ENCODE measurements at regions not wholly inside any gene's neighbourhood (a gene's known extent, or its start where the extent isn't known, plus 50 kb on each side); places are given as distances from the start of the nearest gene placed in this dataset.

DNA sequence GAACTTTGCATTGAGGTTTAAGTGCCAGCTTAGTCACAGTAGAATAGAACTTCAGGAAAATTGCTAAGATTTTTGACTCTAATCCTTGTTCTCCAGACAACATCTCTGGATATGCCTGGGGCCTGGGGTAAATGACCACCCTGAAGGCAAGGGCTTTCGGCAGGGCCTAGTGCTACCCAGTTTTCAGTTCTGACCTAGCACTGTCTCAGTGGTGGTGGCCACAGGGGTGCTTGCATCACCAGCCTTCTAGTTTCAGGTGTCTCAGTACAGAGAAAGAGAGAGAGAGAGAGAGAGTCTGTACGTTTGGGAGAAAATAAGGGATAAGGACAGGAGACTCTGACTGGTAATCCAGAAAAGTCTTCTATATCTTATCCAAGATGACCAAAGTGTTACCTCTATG lies 890.5 kb downstream of the JRKL start:
- TF ChIP-seq, protein P1, sequence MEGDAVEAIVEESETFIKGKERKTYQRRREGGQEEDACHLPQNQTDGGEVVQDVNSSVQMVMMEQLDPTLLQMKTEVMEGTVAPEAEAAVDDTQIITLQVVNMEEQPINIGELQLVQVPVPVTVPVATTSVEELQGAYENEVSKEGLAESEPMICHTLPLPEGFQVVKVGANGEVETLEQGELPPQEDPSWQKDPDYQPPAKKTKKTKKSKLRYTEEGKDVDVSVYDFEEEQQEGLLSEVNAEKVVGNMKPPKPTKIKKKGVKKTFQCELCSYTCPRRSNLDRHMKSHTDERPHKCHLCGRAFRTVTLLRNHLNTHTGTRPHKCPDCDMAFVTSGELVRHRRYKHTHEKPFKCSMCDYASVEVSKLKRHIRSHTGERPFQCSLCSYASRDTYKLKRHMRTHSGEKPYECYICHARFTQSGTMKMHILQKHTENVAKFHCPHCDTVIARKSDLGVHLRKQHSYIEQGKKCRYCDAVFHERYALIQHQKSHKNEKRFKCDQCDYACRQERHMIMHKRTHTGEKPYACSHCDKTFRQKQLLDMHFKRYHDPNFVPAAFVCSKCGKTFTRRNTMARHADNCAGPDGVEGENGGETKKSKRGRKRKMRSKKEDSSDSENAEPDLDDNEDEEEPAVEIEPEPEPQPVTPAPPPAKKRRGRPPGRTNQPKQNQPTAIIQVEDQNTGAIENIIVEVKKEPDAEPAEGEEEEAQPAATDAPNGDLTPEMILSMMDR (conservative IDR thresholded peaks at IDR 0.05; ENCODE audit: low read depth, low read length), result no peak
- no peak for TF ChIP-seq FOS (IDR thresholded peaks at IDR 0.05; ENCODE audit: low read depth, low read length)
- TF ChIP-seq MXI1 (IDR thresholded peaks at IDR 0.05; ENCODE audit: borderline replicate concordance, low read depth, low read length), result no peak
- TF ChIP-seq, protein P2, sequence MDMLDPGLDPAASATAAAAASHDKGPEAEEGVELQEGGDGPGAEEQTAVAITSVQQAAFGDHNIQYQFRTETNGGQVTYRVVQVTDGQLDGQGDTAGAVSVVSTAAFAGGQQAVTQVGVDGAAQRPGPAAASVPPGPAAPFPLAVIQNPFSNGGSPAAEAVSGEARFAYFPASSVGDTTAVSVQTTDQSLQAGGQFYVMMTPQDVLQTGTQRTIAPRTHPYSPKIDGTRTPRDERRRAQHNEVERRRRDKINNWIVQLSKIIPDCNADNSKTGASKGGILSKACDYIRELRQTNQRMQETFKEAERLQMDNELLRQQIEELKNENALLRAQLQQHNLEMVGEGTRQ (IDR thresholded peaks at IDR 0.05; ENCODE audit: low read depth, low read length), result no peak
- TF ChIP-seq CHD1 (IDR thresholded peaks at IDR 0.05; ENCODE audit: low read depth, low read length), result no peak
- TF ChIP-seq BHLHE40 (IDR thresholded peaks at IDR 0.05; ENCODE audit: low read depth, low read length), result no peak
- TF ChIP-seq RFX5 (IDR thresholded peaks at IDR 0.05; ENCODE audit: low read depth, low read length), result no peak
- no peak overlapping the region for H3K27ac ChIP-seq (ENCODE audit: insufficient read depth, low read length)
- H4K91ac ChIP-seq (ENCODE audit: insufficient read depth, low read depth, low read length), result no peak overlapping the region
- BruUV-seq (replicated peaks), result no TSS peak
- H2BK120ac ChIP-seq (ENCODE audit: low read depth, low read length), result no peak overlapping the region
- dilution Hi-C loops (cut with HindIII; ENCODE audit: low sequenced_read_pairs, unreplicated experiment) (no loop called here), in situ Hi-C loops (cut with MboI; ENCODE audit: low sequenced_read_pairs) (no loop called here), intact Hi-C loops (cut with micrococcal nuclease) (no loop called here)
- no peaks in the 10 kb centered on the region for H3K9me1 ChIP-seq (ENCODE audit: insufficient read depth, low read length)
- no peak overlapping the region for H2BK5ac ChIP-seq (ENCODE audit: low read depth, low read length, poor library complexity, severe bottlenecking)
- H3K23ac ChIP-seq (ENCODE audit: low read depth, low read length), result no peak overlapping the region
- ChIA-PET CTCF (no interaction called here), POLR2A (ENCODE audit: unreplicated experiment) (no interaction called here)
- H3K56ac ChIP-seq (ENCODE audit: extremely low read depth, insufficient read depth, low read length), result no peak overlapping the region
- H3K4me3 ChIP-seq (ENCODE audit: insufficient read depth, low read depth, low read length), result no peak overlapping the region
- no peak overlapping the region for H3K4ac ChIP-seq (ENCODE audit: low read depth, low read length)
- H3K18ac ChIP-seq (ENCODE audit: low read depth, low read length), result no peak overlapping the region
- H4K5ac ChIP-seq (ENCODE audit: low read depth, low read length), result no peak overlapping the region
- H2BK15ac ChIP-seq (ENCODE audit: low read depth, low read length), result no peak overlapping the region
- DNase-seq (no peak), ATAC-seq (ENCODE audit: low read depth) (no peak)
- no peak overlapping the region for H2BK20ac ChIP-seq (ENCODE audit: low read depth, low read length)
- H3K14ac ChIP-seq (replicated peaks; ENCODE audit: low read depth, low read length), result no peak overlapping the region
- WGBS, 2 experiments (ENCODE audit: extremely low coverage in 2 of 2, insufficient read length in 1 of 2), result no CpG with 5 or more reads among the region's 2 CpGs
- no peak overlapping the region for H4K8ac ChIP-seq (ENCODE audit: low read depth in 2 of 2, low read length in 2 of 2)
- H3K36me3 ChIP-seq (ENCODE audit: control insufficient read depth, insufficient read depth, low read length), result no peaks in the 10 kb centered on the region
- H2AK5ac ChIP-seq (ENCODE audit: low read depth, low read length), result no peak overlapping the region
- no peak overlapping the region for H3K4me2 ChIP-seq (ENCODE audit: low read depth, low read length)
- no peaks in the 10 kb centered on the region for H3K27me3 ChIP-seq (ENCODE audit: control insufficient read depth, insufficient read depth, low read length)
- no peaks in the 10 kb centered on the region for H3K79me1 ChIP-seq (ENCODE audit: low read depth in 1 of 2, low read length in 2 of 2)
- peaks cover 8% of the 10 kb centered on the region for H3K9me3 ChIP-seq (ENCODE audit: control insufficient read depth, insufficient read depth, low read length)
- H4K20me1 ChIP-seq (ENCODE audit: insufficient read depth, low read length), result no peaks in the 10 kb centered on the region
- H3K9ac ChIP-seq (ENCODE audit: low read depth, low read length), result no peak overlapping the region
- no peak overlapping the region for H2AFZ ChIP-seq (replicated peaks; ENCODE audit: low read length, poor library complexity)
- no peaks in the 10 kb centered on the region for H3K4me1 ChIP-seq (ENCODE audit: control insufficient read depth, insufficient read depth, low read length)
- H2AK9ac ChIP-seq (replicated peaks; ENCODE audit: low read depth, low read length, poor library complexity), result no peak overlapping the region

Measured in IMR-90 (cell line).